PC-3 (cell line): ENCODE measurements at regions not wholly inside any gene's neighbourhood (a gene's known extent, or its start where the extent isn't known, plus 50 kb on each side); places are given as distances from the start of the nearest gene placed in this dataset.

Experiments
- ATAC-seq: fragments of 200-7000 bp; cut with Tn5 transposase; 2 replicates; pipeline ENCODE4 v1.9.1; 2020; ENCODE audit warnings: mild to moderate bottlenecking, moderate library complexity
- BruUV-seq: library from RNA; stranded (reverse); fragments of 400-500 nt; replicated peaks from 2 replicates; lab custom pipeline; 2021; lab: Mats Ljungman, UMichigan
- CTCF ChIA-PET: fragments of 300-600 bp; sonication (Branson Sonifier 250); formaldehyde crosslinking; loops from one replicate; lab custom pipeline; 2022; ENCODE audit warnings: antibody characterized with exemption; lab: Charles Lee
- POLR2A ChIA-PET: fragments of 300-600 bp; sonication (Branson Sonifier 250); formaldehyde crosslinking; loops from one replicate; lab custom pipeline; 2022; ENCODE audit warnings: antibody characterized with exemption; ENCODE audit not compliant: unreplicated experiment; lab: Charles Lee
- DNase-seq: peaks from one replicate; pipeline ENCODE4 v3.0.0-alpha.2; 2015
- H2AFZ ChIP-seq: fragments of 300-600 bp; sonication (generic); 2 replicates; pipeline ENCODE4 v1.6.0; 2016; ENCODE audit warnings: antibody characterized with exemption, low read length
- H3F3A ChIP-seq: fragments of 300-600 bp; sonication (generic); one replicate; pipeline ENCODE4 v1.6.0; 2017; ENCODE audit warnings: antibody characterized with exemption, low read length, control low read depth, mild to moderate bottlenecking; ENCODE audit not compliant: unreplicated experiment
- H3K27ac ChIP-seq: fragments of 300-600 bp; sonication (generic); 2 replicates; pipeline ENCODE4 v1.5.1; 2016; ENCODE audit warnings: mild to moderate bottlenecking, low read length
- H3K27me3 ChIP-seq: fragments of 300-600 bp; sonication (generic); 2 replicates; pipeline ENCODE4 v1.6.1; 2016; ENCODE audit warnings: low read length, mixed read lengths
- H3K36me3 ChIP-seq: fragments of 300-600 bp; sonication (generic); 2 replicates; pipeline ENCODE4 v1.6.1; 2016; ENCODE audit warnings: low read depth, mixed run types, low read length, mixed read lengths
- H3K4me1 ChIP-seq: fragments of 300-600 bp; sonication (generic); 2 replicates; pipeline ENCODE4 v1.5.1; 2016; ENCODE audit warnings: low read length; ENCODE audit not compliant: insufficient read depth
- H3K4me2 ChIP-seq: fragments of 300-600 bp; sonication (generic); 2 replicates; pipeline ENCODE4 v1.6.0; 2016; ENCODE audit warnings: low read length
- H3K4me3 ChIP-seq: fragments of 300-600 bp; sonication (generic); 2 replicates; pipeline ENCODE4 v1.5.1; 2016; ENCODE audit warnings: mild to moderate bottlenecking, low read length, mixed read lengths
- H3K79me2 ChIP-seq: fragments of 300-600 bp; sonication (generic); 2 replicates; pipeline ENCODE4 v1.6.1; 2017; ENCODE audit warnings: low read length, mixed read lengths
- H3K9ac ChIP-seq: fragments of 300-600 bp; sonication (generic); 2 replicates; pipeline ENCODE4 v1.6.0; 2016; ENCODE audit warnings: mild to moderate bottlenecking, low read length
- H3K9me2 ChIP-seq: fragments of 300-600 bp; sonication (generic); replicated peaks from 2 replicates; pipeline ENCODE4 v1.6.1; 2016; ENCODE audit warnings: mixed run types, low read length, mixed read lengths
- H3K9me3 ChIP-seq: fragments of 300-600 bp; sonication (generic); 2 replicates; pipeline ENCODE4 v1.6.1; 2016; ENCODE audit warnings: low read length, mixed read lengths
- H4K20me1 ChIP-seq: fragments of 300-600 bp; sonication (generic); 2 replicates; pipeline ENCODE4 v1.6.1; 2016; ENCODE audit warnings: low read length, mixed read lengths
- EZH2 ChIP-seq: fragments of 300-600 bp; sonication (generic); IDR thresholded peaks from one replicate; pipeline ENCODE4 v1.6.1; 2017; ENCODE audit warnings: antibody characterized with exemption, mild to moderate bottlenecking, low read length; ENCODE audit not compliant: unreplicated experiment
- EZH2phosphoT487 ChIP-seq: fragments of 300-600 bp; sonication (generic); IDR thresholded peaks from 2 replicates; pipeline ENCODE4 v1.6.1; 2018; ENCODE audit warnings: mild to moderate bottlenecking, antibody characterized with exemption, low read length, borderline replicate concordance
- intact Hi-C: fragments of 100-400 bp; cut with micrococcal nuclease; formaldehyde crosslinking; loops from 2 replicates; pipeline ENCODE4 v1.9.0; 2023
- TF ChIP-seq, protein P1 (sequence below): fragments of 300-600 bp; sonication (generic); conservative IDR thresholded peaks from 2 replicates; pipeline ENCODE4 v1.5.1; 2017; ENCODE audit warnings: antibody characterized with exemption, low read depth, mild to moderate bottlenecking, low read length

DNA sequence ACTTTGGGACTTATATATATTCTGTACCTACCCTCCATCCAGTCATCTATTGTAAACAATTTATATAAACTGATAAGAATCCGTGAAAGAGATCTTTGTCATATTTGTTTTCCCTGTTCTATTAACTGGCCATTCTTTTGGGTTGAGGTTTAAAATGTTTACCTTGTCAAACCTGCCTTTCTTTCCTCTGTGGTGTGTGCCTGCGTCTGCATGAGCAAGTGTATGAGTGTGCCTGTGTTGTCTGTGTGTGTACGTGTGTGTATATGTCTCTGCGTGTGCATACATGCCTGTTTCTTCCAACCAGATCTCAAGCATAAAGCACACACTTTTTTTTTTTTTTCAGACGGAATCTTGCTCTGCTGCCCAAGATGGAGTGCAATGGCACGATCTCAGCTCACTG, 201.5 kb downstream of the C16orf95 start:
- Histone ChIP-seq H3K27me3 (no peaks in the 10 kb centered on the region), H3K79me2 (no peaks in the 10 kb centered on the region), H3K4me1 (no peaks in the 10 kb centered on the region; the same call in 1 of the 2 replicates), H3K9me2 (no peaks in the 10 kb centered on the region), H2AFZ (no peak overlapping the region), H4K20me1 (no peaks in the 10 kb centered on the region), H3K36me3 (no peaks in the 10 kb centered on the region), H3K4me3 (no peak overlapping the region), H3K4me2 (no peak overlapping the region), H3K9ac (no peak overlapping the region), H3K27ac (no peak overlapping the region), H3K9me3 (no peaks in the 10 kb centered on the region), H3F3A (no peaks in the 10 kb centered on the region)
- intact Hi-C loops, result no loop called here
- DNase-seq (peak; percentile 59), ATAC-seq (peak; percentile 65)
- TF ChIP-seq, protein P1, sequence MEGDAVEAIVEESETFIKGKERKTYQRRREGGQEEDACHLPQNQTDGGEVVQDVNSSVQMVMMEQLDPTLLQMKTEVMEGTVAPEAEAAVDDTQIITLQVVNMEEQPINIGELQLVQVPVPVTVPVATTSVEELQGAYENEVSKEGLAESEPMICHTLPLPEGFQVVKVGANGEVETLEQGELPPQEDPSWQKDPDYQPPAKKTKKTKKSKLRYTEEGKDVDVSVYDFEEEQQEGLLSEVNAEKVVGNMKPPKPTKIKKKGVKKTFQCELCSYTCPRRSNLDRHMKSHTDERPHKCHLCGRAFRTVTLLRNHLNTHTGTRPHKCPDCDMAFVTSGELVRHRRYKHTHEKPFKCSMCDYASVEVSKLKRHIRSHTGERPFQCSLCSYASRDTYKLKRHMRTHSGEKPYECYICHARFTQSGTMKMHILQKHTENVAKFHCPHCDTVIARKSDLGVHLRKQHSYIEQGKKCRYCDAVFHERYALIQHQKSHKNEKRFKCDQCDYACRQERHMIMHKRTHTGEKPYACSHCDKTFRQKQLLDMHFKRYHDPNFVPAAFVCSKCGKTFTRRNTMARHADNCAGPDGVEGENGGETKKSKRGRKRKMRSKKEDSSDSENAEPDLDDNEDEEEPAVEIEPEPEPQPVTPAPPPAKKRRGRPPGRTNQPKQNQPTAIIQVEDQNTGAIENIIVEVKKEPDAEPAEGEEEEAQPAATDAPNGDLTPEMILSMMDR, result no peak
- no peak for TF ChIP-seq EZH2phosphoT487
- no peak for TF ChIP-seq EZH2
- ChIA-PET CTCF (interaction anchor here (0.6 kb wide), 1 partner anchor 282 kb away, joined by 3 read pairs; no protein-coding TSS in a partner anchor), POLR2A (no interaction called here)
- no TSS peak for BruUV-seq

DNA sequence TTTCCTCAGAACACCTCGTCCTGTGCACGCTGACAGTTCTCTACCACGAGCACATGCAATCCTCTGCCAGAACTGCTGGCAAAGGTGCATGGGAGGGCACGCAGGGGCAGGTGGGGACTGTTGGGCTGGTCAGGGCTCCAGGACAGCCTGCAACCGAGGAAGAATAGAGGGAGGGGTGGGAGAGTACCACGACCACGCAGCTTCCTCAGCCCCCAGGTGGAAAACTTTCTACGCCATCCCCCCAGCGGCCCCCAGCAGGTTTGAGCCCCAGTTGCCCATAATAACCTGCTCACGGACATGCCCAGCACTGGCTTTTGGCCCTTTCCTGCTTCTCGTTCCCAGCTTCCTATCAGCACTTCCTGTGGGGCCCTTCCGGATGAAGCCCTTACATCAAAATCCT, 199.3 kb downstream of the C16orf95 start:
- no peak overlapping the region for H3K4me3 ChIP-seq
- no peak overlapping the region for H3K27ac ChIP-seq
- ChIA-PET CTCF (no interaction called here), POLR2A (no interaction called here)
- H3F3A ChIP-seq, result no peaks in the 10 kb centered on the region
- no peaks in the 10 kb centered on the region for H3K9me2 ChIP-seq
- BruUV-seq, result no TSS peak
- no peaks in the 10 kb centered on the region; the same call in 1 of the 2 replicates for H3K4me1 ChIP-seq
- no peaks in the 10 kb centered on the region for H3K79me2 ChIP-seq
- H3K9ac ChIP-seq, result no peak overlapping the region
- H2AFZ ChIP-seq, result no peak overlapping the region
- intact Hi-C loops, result no loop called here
- no peaks in the 10 kb centered on the region for H3K27me3 ChIP-seq
- DNase-seq (no peak), ATAC-seq (no peak)
- H4K20me1 ChIP-seq, result no peaks in the 10 kb centered on the region
- TF ChIP-seq EZH2 (no peak), EZH2phosphoT487 (no peak)
- TF ChIP-seq, protein P1, result no peak
- no peaks in the 10 kb centered on the region for H3K9me3 ChIP-seq
- no peak overlapping the region for H3K4me2 ChIP-seq
- no peaks in the 10 kb centered on the region for H3K36me3 ChIP-seq

DNA sequence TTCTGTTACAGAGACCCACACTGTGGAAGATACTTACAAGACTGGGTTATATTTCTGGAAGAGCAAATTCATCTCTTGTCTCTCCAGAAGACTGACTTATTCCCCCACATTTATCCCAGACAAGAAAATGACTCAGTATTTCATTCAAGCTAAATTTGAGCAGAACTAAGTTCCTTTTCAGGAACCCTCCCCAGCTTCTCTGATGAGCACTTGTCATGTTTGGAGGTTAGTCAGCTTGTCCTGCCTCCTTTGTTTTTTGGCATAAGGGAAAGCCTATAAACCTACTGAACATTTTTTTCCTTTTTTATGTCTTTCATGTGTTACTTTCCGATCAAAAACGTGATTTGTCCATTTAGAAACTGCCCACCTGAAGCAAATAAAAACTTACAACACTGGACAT, 198.0 kb downstream of the C16orf95 start:
- BruUV-seq, result no TSS peak
- Histone ChIP-seq H2AFZ (no peak overlapping the region), H3K36me3 (no peaks in the 10 kb centered on the region), H3K79me2 (no peaks in the 10 kb centered on the region), H3K27ac (no peak overlapping the region), H4K20me1 (no peaks in the 10 kb centered on the region), H3K9ac (no peak overlapping the region), H3K4me2 (no peak overlapping the region), H3K4me1 (peaks cover 10% of the 10 kb centered on the region; the same call in 1 of the 2 replicates), H3K9me2 (no peaks in the 10 kb centered on the region), H3F3A (no peaks in the 10 kb centered on the region), H3K9me3 (no peaks in the 10 kb centered on the region), H3K4me3 (no peak overlapping the region), H3K27me3 (no peaks in the 10 kb centered on the region)
- TF ChIP-seq EZH2 (no peak), EZH2phosphoT487 (no peak)
- TF ChIP-seq, protein P1, result no peak
- DNase-seq (no peak), ATAC-seq (no peak)
- ChIA-PET POLR2A (no interaction called here), CTCF (no interaction called here)
- intact Hi-C loops, result no loop called here
